Fibroblast of lung (primary cell): ENCODE measurements at regions not wholly inside any gene's neighbourhood (a gene's known extent, or its start where the extent isn't known, plus 50 kb on each side); places are given as distances from the start of the nearest gene placed in this dataset.
"Not testable (repeated sequence)": the region's sequence is repeated elsewhere in the genome, so short reads cannot be mapped to it uniquely, and the experiment has no call there.

Experiments used
- DNase-seq, 2 donors: peaks; one replicate each; pipeline versions ENCODE4 v3.0.0 to v3.0.0-alpha.2; 2010; ENCODE audit warnings: low read depth in 2 of 2
- H2AFZ ChIP-seq: 2 replicates; pipeline ENCODE4 v1.5.1; 2012; ENCODE audit warnings: low read length, control low read depth, inconsistent platforms
- H3K27ac ChIP-seq: 2 replicates; pipeline ENCODE4 v1.5.1; 2011; ENCODE audit warnings: low read length, control low read depth; ENCODE audit not compliant: insufficient read depth
- H3K27me3 ChIP-seq: 2 replicates; pipeline ENCODE4 v1.5.1; 2011; ENCODE audit warnings: mild to moderate bottlenecking, low read length; ENCODE audit not compliant: control insufficient read depth, insufficient read depth
- H3K36me3 ChIP-seq: 2 replicates; pipeline ENCODE4 v1.5.1; 2011; ENCODE audit warnings: low read length; ENCODE audit not compliant: control insufficient read depth, insufficient read depth
- H3K4me1 ChIP-seq: 2 replicates; pipeline ENCODE4 v1.5.1; 2011; ENCODE audit warnings: low read length; ENCODE audit not compliant: control insufficient read depth, insufficient read depth; ENCODE audit errors: extremely low read depth
- H3K4me2 ChIP-seq: 2 replicates; pipeline ENCODE4 v1.5.1; 2011; ENCODE audit warnings: low read length, control low read depth; ENCODE audit not compliant: insufficient read depth; ENCODE audit errors: extremely low read depth
- H3K4me3 ChIP-seq, 4 experiments: fragments of 200-600 bp in 1 of 4; sonication (generic) in 1 of 4; replicated peaks in 1 of 4; 2 replicates each; pipeline ENCODE4 v1.5.1; 2011 to 2016; ENCODE audit warnings: low read length in 4 of 4, low read depth in 3 of 4, mild to moderate bottlenecking in 3 of 4, control low read depth in 2 of 4, inconsistent platforms in 1 of 4, mixed read lengths in 1 of 4; ENCODE audit not compliant: insufficient read depth in 1 of 4; ENCODE audit errors: control extremely low read depth in 1 of 4
- H3K79me2 ChIP-seq: 2 replicates; pipeline ENCODE4 v1.5.1; 2012; ENCODE audit warnings: mild to moderate bottlenecking, low read length, inconsistent platforms; ENCODE audit not compliant: control insufficient read depth, insufficient read depth
- H3K9ac ChIP-seq: 2 replicates; pipeline ENCODE4 v1.5.1; 2011; ENCODE audit warnings: mild to moderate bottlenecking, low read length, control low read depth; ENCODE audit not compliant: insufficient read depth
- H3K9me3 ChIP-seq: 2 replicates; pipeline ENCODE4 v1.5.1; 2012; ENCODE audit warnings: low read depth, low read length; ENCODE audit not compliant: control insufficient read depth, insufficient read depth
- H4K20me1 ChIP-seq: 2 replicates; pipeline ENCODE4 v1.5.1; 2011; ENCODE audit warnings: low read length; ENCODE audit not compliant: control insufficient read depth, insufficient read depth; ENCODE audit errors: extremely low read depth
- EZH2 ChIP-seq: IDR thresholded peaks from 2 replicates; pipeline ENCODE4 v1.5.1; 2012; ENCODE audit warnings: low read length, control low read depth, mild to moderate bottlenecking; ENCODE audit errors: missing control alignments
- TF ChIP-seq, protein P1 (sequence below), 2 donors: IDR thresholded peaks in 1 of 2; conservative IDR thresholded peaks in 1 of 2; 1 replicate in 1 of 2; 2 replicates in 1 of 2; pipeline ENCODE4 v1.5.1; 2011 to 2012; ENCODE audit warnings: low read length in 2 of 2, control low read depth in 1 of 2, inconsistent platforms in 1 of 2, low read depth in 1 of 2, mild to moderate bottlenecking in 1 of 2

DNA sequence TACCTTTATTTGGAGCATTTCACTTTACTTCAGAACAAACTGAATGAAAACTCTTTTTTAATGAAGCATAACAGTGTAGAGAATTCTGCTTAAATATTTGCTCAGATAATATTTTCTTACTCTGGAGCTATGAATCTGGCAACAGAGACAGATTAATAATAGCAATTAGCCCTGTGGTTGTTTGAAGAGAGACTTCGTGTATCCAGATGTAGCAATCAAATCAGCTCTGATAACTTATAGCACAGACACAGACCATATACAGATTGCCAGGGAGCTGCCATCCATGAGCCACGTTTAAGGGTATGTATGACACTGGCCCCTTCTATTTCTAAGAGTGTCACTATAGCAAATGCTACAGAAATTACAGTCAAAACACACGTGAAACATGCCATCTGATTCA, 146.6 kb downstream of the EXOC5 start:
- Histone ChIP-seq H3K27me3 (no peaks in the 10 kb centered on the region), H3K4me3 (no peak overlapping the region), H4K20me1 (no peaks in the 10 kb centered on the region), H3K4me2 (no peak overlapping the region), H3K36me3 (no peaks in the 10 kb centered on the region), H3K9me3 (no peaks in the 10 kb centered on the region), H3K79me2 (no peaks in the 10 kb centered on the region), H3K4me1 (no peaks in the 10 kb centered on the region), H3K9ac (no peak overlapping the region), H2AFZ (no peak overlapping the region), H3K27ac (no peak overlapping the region)
- DNase-seq = no peak
- TF ChIP-seq EZH2 = no peak
- TF ChIP-seq, protein P1, sequence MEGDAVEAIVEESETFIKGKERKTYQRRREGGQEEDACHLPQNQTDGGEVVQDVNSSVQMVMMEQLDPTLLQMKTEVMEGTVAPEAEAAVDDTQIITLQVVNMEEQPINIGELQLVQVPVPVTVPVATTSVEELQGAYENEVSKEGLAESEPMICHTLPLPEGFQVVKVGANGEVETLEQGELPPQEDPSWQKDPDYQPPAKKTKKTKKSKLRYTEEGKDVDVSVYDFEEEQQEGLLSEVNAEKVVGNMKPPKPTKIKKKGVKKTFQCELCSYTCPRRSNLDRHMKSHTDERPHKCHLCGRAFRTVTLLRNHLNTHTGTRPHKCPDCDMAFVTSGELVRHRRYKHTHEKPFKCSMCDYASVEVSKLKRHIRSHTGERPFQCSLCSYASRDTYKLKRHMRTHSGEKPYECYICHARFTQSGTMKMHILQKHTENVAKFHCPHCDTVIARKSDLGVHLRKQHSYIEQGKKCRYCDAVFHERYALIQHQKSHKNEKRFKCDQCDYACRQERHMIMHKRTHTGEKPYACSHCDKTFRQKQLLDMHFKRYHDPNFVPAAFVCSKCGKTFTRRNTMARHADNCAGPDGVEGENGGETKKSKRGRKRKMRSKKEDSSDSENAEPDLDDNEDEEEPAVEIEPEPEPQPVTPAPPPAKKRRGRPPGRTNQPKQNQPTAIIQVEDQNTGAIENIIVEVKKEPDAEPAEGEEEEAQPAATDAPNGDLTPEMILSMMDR (conservative IDR thresholded peaks at IDR 0.05 in 1 of 2, IDR thresholded peaks at IDR 0.05 in 1 of 2; ENCODE audit: low read depth in 1 of 2, low read length in 2 of 2) = no peak

DNA sequence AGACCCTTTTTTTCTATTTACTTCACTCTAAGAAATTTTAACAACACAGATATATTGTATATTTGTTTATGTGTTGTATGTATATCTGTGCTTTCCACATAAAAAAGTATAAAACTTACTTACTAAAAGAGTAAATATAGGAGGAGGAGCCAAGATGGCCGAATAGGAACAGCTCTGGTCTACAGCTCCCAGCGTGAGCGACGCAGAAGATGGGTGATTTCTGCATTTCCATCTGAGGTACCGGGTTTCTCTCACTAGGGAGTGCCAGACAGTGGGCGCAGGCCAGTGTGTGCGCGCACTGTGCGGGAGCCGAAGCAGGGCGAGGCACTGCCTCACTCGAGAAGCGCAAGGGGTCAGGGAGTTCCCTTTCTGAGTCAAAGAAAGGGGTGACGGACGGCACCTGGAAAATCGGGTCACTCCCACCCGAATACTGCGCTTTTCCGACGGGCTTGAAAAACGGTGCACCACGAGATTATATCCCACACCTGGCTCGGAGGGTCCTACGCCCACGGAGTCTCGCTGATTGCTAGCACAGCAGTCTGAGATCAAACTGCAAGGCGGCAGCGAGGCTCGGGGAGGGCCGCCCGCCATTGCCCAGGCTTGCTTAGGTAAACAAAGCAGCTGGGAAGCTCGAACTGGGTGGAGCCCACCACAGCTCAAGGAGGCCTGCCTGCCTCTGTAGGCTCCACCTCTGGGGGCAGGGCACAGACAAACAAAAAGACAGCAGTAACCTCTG, 156.5 kb downstream of the EXOC5 start:
- DNase-seq = not testable (repeated sequence)

DNA sequence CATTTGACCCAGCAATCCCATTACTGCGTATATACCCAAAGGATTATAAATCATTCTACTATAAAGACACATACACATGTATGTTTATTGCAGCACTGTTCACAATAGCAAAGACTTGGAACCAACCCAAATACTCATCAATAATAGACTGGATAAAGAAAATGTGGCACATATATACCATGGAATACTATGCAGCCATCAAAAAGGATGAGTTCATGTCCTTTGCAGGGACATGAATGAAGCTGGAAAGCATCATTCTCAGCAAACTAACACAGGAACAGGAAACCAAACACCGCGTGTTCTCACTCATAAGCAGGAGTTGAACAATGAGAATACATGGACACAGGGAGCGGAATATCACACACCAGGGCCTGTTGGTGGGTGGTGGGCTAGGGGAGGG, 158.3 kb downstream of the EXOC5 start:
- not testable (repeated sequence) for H2AFZ ChIP-seq, H3K27me3 ChIP-seq, H3K4me1 ChIP-seq, DNase-seq, H3K79me2 ChIP-seq, H4K20me1 ChIP-seq, H3K4me2 ChIP-seq, H3K36me3 ChIP-seq, H3K4me3 ChIP-seq, H3K27ac ChIP-seq, H3K9me3 ChIP-seq, H3K9ac ChIP-seq

More for the DNA sequence above, 156.5 kb downstream of the EXOC5 start:
- not testable (repeated sequence) for H2AFZ ChIP-seq, H3K4me2 ChIP-seq, H3K4me3 ChIP-seq, H4K20me1 ChIP-seq, H3K36me3 ChIP-seq, H3K27me3 ChIP-seq, H3K9ac ChIP-seq, H3K79me2 ChIP-seq, H3K9me3 ChIP-seq, H3K4me1 ChIP-seq, H3K27ac ChIP-seq

DNA sequence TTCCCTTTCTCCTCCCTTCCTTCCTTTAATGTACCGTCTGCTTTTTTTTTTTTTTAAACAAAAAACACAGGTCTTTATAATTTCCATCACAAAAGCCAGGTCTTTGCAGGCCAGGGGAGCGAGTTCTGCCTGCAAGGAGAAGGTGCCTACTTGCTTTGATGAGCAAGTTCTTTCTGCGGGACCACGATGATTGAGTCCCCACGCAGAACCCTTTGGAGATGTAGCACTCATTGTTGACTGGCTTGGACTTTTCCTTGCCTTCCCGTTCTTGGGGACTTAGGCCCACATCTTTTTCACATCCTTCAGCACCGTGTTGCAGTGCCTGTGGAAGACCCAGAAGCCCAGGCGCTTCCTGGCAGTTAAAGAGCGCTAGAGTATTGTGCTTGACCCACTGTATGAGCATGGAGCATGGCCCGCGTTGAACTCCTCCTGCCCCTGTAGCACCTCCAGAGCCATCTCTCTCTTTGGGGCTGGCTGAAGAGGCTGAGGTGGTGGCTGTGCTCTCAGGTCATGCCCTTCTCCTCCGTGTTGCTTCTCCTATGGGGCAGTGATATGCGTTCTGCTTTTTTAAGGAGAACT, 177.6 kb downstream of the EXOC5 start:
- no peak overlapping the region for H3K9ac ChIP-seq
- no peaks in the 10 kb centered on the region for H3K4me1 ChIP-seq
- no peaks in the 10 kb centered on the region for H4K20me1 ChIP-seq
- H3K27me3 ChIP-seq = no peaks in the 10 kb centered on the region
- no peaks in the 10 kb centered on the region for H3K79me2 ChIP-seq
- no peaks in the 10 kb centered on the region for H3K36me3 ChIP-seq
- TF ChIP-seq, protein P1 (conservative IDR thresholded peaks at IDR 0.05 in 1 of 2, IDR thresholded peaks at IDR 0.05 in 1 of 2; ENCODE audit: low read depth in 1 of 2, low read length in 2 of 2) = no peak
- TF ChIP-seq EZH2 = no peak
- DNase-seq = no peak
- H3K4me3 ChIP-seq = no peak overlapping the region
- H2AFZ ChIP-seq = no peak overlapping the region
- H3K9me3 ChIP-seq = no peaks in the 10 kb centered on the region
- no peak overlapping the region for H3K27ac ChIP-seq
- H3K4me2 ChIP-seq = no peak overlapping the region
